Upper lobe of left lung (tissue), 4 donors: ENCODE measurements at regions not wholly inside any gene's neighbourhood (a gene's known extent, or its start where the extent isn't known, plus 50 kb on each side); places are given as distances from the start of the nearest gene placed in this dataset.
A peak's percentile ranks its signal among the peaks of the same experiment; 100 is the strongest.

Source experiments
- POLR2AphosphoS5 ChIP-seq, 2 donors: sonication (generic); formaldehyde crosslinking; IDR thresholded peaks; one replicate each; pipeline ENCODE4 v1.5.1; 2017; ENCODE audit warnings: antibody characterized with exemption in 2 of 2
- TF ChIP-seq, protein P1 (sequence below), 6 experiments: fragments of 450-650 bp in 4 of 6; fragments of 200-600 bp in 2 of 6; sonication (generic) in 2 of 6; IDR thresholded peaks; one replicate each; pipeline ENCODE4 v1.5.1; 2016 to 2019; ENCODE audit warnings: antibody characterized with exemption in 6 of 6

DNA sequence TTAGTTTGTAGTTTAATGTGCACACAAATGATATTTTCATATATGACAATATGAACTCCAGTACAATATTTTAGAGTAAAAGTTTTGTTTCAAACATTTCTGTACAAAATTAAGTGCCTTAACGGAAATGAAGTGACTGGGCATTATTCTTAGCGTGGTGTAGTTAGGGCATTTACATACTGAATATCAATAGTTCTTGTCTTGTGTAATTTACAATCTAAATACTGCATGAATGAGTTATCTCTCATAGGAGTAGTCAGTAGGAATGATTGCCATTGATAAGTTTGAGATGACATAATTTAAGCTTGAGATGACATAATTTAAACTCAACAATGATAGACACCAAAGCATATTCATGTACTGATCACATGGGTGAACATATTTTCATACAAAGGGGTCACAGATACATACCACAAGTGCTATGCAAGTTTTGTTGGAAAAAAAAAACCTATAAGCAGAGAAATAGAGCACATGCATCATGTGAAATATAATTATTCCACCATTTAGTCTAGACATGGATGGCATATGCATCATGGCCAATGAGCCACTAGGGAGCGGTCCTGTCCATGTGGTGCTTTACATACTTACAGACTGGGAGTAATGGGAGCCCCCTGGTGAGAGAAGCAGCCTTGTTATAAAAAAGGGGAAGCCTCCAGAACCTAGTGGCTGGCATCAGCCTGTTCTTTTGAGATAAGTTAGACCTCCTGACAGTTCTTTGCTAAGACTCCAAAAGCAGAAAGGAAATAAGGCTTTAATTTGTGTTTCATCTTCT, 1523.9 kb downstream of the MAT2B start:
- TF ChIP-seq, protein P1, sequence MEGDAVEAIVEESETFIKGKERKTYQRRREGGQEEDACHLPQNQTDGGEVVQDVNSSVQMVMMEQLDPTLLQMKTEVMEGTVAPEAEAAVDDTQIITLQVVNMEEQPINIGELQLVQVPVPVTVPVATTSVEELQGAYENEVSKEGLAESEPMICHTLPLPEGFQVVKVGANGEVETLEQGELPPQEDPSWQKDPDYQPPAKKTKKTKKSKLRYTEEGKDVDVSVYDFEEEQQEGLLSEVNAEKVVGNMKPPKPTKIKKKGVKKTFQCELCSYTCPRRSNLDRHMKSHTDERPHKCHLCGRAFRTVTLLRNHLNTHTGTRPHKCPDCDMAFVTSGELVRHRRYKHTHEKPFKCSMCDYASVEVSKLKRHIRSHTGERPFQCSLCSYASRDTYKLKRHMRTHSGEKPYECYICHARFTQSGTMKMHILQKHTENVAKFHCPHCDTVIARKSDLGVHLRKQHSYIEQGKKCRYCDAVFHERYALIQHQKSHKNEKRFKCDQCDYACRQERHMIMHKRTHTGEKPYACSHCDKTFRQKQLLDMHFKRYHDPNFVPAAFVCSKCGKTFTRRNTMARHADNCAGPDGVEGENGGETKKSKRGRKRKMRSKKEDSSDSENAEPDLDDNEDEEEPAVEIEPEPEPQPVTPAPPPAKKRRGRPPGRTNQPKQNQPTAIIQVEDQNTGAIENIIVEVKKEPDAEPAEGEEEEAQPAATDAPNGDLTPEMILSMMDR (IDR thresholded peaks at IDR 0.05): peak in 1 of 6 experiments; percentile 7
- no peak for TF ChIP-seq POLR2AphosphoS5 (IDR thresholded peaks at IDR 0.05)
